HepG2 (cell line): ENCODE measurements at regions not wholly inside any gene's neighbourhood (a gene's known extent, or its start where the extent isn't known, plus 50 kb on each side); places are given as distances from the start of the nearest gene placed in this dataset.

Source experiments
- ATAC-seq: fragments of 200-7000 bp; cut with Tn5 transposase; 3 replicates; pipeline ENCODE4 v1.9.1; 2020; ENCODE audit warnings: mild to moderate bottlenecking, moderate library complexity
- BruUV-seq: library from RNA; stranded (reverse); fragments of 400-500 nt; replicated peaks from 2 replicates; lab custom pipeline; 2021; lab: Mats Ljungman, UMichigan
- CTCF ChIA-PET: fragments of 300-600 bp; formaldehyde crosslinking; extraction: SDS; loops from one replicate; lab custom pipeline; 2021; ENCODE audit warnings: low total read pairs, inconsistent platforms, low intra/inter-chr PET ratio; lab: Yijun Ruan, JAX
- POLR2A ChIA-PET: fragments of 350-600 bp; sonication (Branson Sonifier 250); formaldehyde crosslinking; loops from one replicate; lab custom pipeline; 2020; ENCODE audit warnings: antibody characterized with exemption, inconsistent platforms; lab: Yijun Ruan, JAX
- DNase-seq: peaks from one replicate; pipeline ENCODE4 v3.0.0-alpha.2; 2015; ENCODE audit warnings: low spot score
- FAIRE-seq: peaks from 3 replicates; lab custom pipeline; 2011; peaks lifted over from hg19 to GRCh38; lab: Jason Lieb, UNC
- H2AFZ ChIP-seq: one replicate; pipeline ENCODE4 v1.6.1; 2011; ENCODE audit warnings: low read length, inconsistent platforms
- H3K27ac ChIP-seq: fragments of 300-600 bp; 3 replicates; pipeline ENCODE4 v1.8.0; 2011; ENCODE audit warnings: mixed run types, mild to moderate bottlenecking, mixed read lengths, low read length, inconsistent platforms; ENCODE audit not compliant: insufficient read depth; ENCODE audit errors: extremely low read length
- H3K27me3 ChIP-seq, 2 experiments: fragments of 200-600 bp in 1 of 2; 2 replicates in 1 of 2; 3 replicates in 1 of 2; pipeline versions ENCODE4 v1.6.0 to v1.8.0; 2011; ENCODE audit warnings: low read length in 2 of 2, mild to moderate bottlenecking in 2 of 2, moderate library complexity in 2 of 2, inconsistent platforms in 1 of 2; ENCODE audit not compliant: insufficient read depth in 2 of 2, control insufficient read depth in 1 of 2
- H3K36me3 ChIP-seq, 2 experiments: fragments of 200-600 bp in 1 of 2; replicated peaks in 1 of 2; 2 replicates in 1 of 2; 3 replicates in 1 of 2; pipeline versions ENCODE4 v1.5.1 to v1.8.0; 2011; ENCODE audit warnings: low read length in 2 of 2, inconsistent platforms in 1 of 2; ENCODE audit not compliant: insufficient read depth in 2 of 2, control insufficient read depth in 1 of 2
- H3K4me1 ChIP-seq: 2 replicates; pipeline ENCODE4 v1.5.1; 2012; ENCODE audit warnings: low read length, inconsistent platforms; ENCODE audit not compliant: insufficient read depth
- H3K4me2 ChIP-seq: 2 replicates; pipeline ENCODE4 v1.6.0; 2011; ENCODE audit warnings: low read depth, low read length, inconsistent platforms
- H3K4me3 ChIP-seq, 3 experiments: fragments of 200-600 bp in 1 of 3; sonication (generic), shearing (Covaris generic) in 1 of 3; replicated peaks in 1 of 3; 2 replicates each; pipeline ENCODE4 v1.5.1; 2011 to 2016; ENCODE audit warnings: low read length in 3 of 3, inconsistent platforms in 2 of 3, low read depth in 2 of 3, mild to moderate bottlenecking in 2 of 3, control low read depth in 1 of 3, mixed read lengths in 1 of 3; ENCODE audit not compliant: insufficient read depth in 1 of 3
- H3K79me2 ChIP-seq: one replicate; pipeline ENCODE4 v1.6.1; 2011; ENCODE audit warnings: low read length, inconsistent platforms; ENCODE audit not compliant: insufficient read depth
- H3K9ac ChIP-seq: 2 replicates; pipeline ENCODE4 v1.6.0; 2011; ENCODE audit warnings: mild to moderate bottlenecking, low read depth, low read length, inconsistent platforms; ENCODE audit not compliant: insufficient read depth
- H3K9me3 ChIP-seq: 2 replicates; pipeline ENCODE4 v1.5.1; 2012; ENCODE audit warnings: mild to moderate bottlenecking, low read length
- H4K20me1 ChIP-seq: 2 replicates; pipeline ENCODE4 v1.6.0; 2011; ENCODE audit warnings: inconsistent platforms, mild to moderate bottlenecking, low read length, moderate library complexity; ENCODE audit not compliant: insufficient read depth
- REXO4 ChIP-seq: sonication (generic); formaldehyde crosslinking; IDR thresholded peaks from 2 replicates; pipeline ENCODE4 v1.8.0; 2022; ENCODE audit warnings: missing genetic modification reagents, mild to moderate bottlenecking, borderline replicate concordance
- ZC3H4 ChIP-seq: sonication (generic); formaldehyde crosslinking; IDR thresholded peaks from 2 replicates; pipeline ENCODE4 v1.4.0; 2020; ENCODE audit warnings: missing genetic modification reagents, borderline replicate concordance
- ZNF124 ChIP-seq: sonication (generic); formaldehyde crosslinking; IDR thresholded peaks from 2 replicates; pipeline ENCODE4 v1.4.0; 2020; ENCODE audit warnings: missing genetic modification reagents
- ZNF20 ChIP-seq: sonication (generic); formaldehyde crosslinking; IDR thresholded peaks from 2 replicates; pipeline ENCODE4 v1.4.0; 2020; ENCODE audit warnings: mild to moderate bottlenecking, moderate library complexity, missing genetic modification reagents
- ZNF274 ChIP-seq: sonication (generic); formaldehyde crosslinking; IDR thresholded peaks from 2 replicates; pipeline ENCODE4 v1.5.1; 2020; ENCODE audit warnings: mild to moderate bottlenecking, missing genetic modification reagents
- ZNF367 ChIP-seq: sonication (generic); formaldehyde crosslinking; IDR thresholded peaks from 2 replicates; pipeline ENCODE4 v1.4.0; 2020; ENCODE audit warnings: missing genetic modification reagents, borderline replicate concordance
- ZNF629 ChIP-seq: sonication (generic); formaldehyde crosslinking; conservative IDR thresholded peaks from 2 replicates; pipeline ENCODE4 v1.5.0; 2020; ENCODE audit warnings: missing genetic modification reagents
- ZNF670 ChIP-seq: sonication (generic); formaldehyde crosslinking; IDR thresholded peaks from 2 replicates; pipeline ENCODE4 v1.8.0; 2022; ENCODE audit warnings: mild to moderate bottlenecking, missing genetic modification reagents, borderline replicate concordance
- WGBS: methylation state at CpG from one replicate; pipeline ENCODE4 v1.1.6; 2017; ENCODE audit warnings: low lambda C conversion rate; 5-methylcytosine and 5-hydroxymethylcytosine counted together
- in situ Hi-C: cut with HindIII; loops from 2 replicates; pipeline ENCODE4 v1.10.0; 2017; ENCODE audit warnings: low pct_unique_long_range_greater_than_20kb; ENCODE audit not compliant: extremely low pct_ligation_motif_present
- intact Hi-C: fragments of 100-400 bp; cut with micrococcal nuclease; formaldehyde crosslinking; loops from one replicate; pipeline ENCODE4 v1.10.0; 2022; ENCODE audit not compliant: unreplicated experiment
- TF ChIP-seq, protein P1 (sequence below): sonication (generic); formaldehyde crosslinking; IDR thresholded peaks from 2 replicates; pipeline ENCODE4 v1.5.0; 2020; ENCODE audit warnings: mild to moderate bottlenecking, missing genetic modification reagents
- TF ChIP-seq, protein P2 (sequence below): sonication (generic); IDR thresholded peaks from 2 replicates; pipeline ENCODE4 v1.6.1; 2016; ENCODE audit warnings: low read depth, borderline replicate concordance
- TF ChIP-seq, protein P3 (sequence below): sonication (generic); formaldehyde crosslinking; IDR thresholded peaks from 2 replicates; pipeline ENCODE4 v1.4.0; 2020; ENCODE audit warnings: missing genetic modification reagents, mild to moderate bottlenecking, borderline replicate concordance

DNA sequence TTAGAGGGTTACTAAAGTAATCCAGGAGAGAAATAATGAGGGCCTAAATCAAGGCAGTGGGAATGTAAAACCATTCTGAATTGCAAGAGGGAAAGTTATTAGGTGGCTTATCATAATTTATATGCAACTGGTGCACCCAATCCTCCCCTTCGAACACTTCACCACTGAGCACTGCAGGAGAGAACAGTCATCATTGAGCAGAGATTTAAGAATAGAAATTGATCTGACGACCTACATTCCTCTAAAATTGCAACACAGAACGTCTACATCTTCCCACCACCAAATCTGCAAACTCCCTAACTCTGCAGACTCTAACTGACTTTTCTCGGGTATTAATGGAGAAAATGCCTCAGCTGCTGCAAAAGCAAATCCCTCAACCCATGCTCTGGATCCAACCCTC is 138.5 kb upstream of the CDH20 start (continued):
- no peak for TF ChIP-seq ZNF274 (CRISPR knock-in tag)
- no peak for TF ChIP-seq REXO4
- TF ChIP-seq ZNF367 (CRISPR knock-in tag) = no peak
- no peak for TF ChIP-seq ZC3H4
- no peak for TF ChIP-seq ZNF124 (CRISPR knock-in tag)
- TF ChIP-seq, protein P1, sequence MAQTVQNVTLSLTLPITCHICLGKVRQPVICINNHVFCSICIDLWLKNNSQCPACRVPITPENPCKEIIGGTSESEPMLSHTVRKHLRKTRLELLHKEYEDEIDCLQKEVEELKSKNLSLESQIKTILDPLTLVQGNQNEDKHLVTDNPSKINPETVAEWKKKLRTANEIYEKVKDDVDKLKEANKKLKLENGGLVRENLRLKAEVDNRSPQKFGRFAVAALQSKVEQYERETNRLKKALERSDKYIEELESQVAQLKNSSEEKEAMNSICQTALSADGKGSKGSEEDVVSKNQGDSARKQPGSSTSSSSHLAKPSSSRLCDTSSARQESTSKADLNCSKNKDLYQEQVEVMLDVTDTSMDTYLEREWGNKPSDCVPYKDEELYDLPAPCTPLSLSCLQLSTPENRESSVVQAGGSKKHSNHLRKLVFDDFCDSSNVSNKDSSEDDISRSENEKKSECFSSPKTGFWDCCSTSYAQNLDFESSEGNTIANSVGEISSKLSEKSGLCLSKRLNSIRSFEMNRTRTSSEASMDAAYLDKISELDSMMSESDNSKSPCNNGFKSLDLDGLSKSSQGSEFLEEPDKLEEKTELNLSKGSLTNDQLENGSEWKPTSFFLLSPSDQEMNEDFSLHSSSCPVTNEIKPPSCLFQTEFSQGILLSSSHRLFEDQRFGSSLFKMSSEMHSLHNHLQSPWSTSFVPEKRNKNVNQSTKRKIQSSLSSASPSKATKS (CRISPR knock-in tag) = no peak

DNA sequence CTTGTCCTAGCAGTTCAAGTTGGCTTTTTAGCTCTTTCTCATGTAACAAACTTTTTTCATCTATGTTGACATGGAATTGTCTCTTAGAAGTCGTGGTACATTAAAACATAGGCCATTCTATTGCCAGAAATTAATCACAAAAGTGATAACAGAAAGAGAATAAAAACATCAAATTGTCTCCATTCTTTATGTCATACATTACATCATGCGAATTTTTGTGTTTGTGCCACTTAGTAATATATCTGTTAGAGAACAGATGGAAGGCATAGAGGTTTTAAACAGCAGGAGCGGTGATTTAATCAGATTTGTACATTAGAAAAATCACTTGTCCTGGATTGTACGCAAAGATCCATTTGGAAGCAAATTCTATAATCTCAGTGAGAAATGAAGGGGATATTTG is 136.5 kb upstream of the CDH20 start:
- peaks cover 37% of the 10 kb centered on the region for H3K9me3 ChIP-seq
- no peak overlapping the region for H3K4me3 ChIP-seq
- no peaks in the 10 kb centered on the region for H3K4me1 ChIP-seq
- ATAC-seq (no peak), FAIRE-seq (no peak), DNase-seq (no peak)
- no peak overlapping the region for H3K4me2 ChIP-seq
- H3K79me2 ChIP-seq = no peaks in the 10 kb centered on the region
- intact Hi-C loops = no loop called here
- H3K27me3 ChIP-seq = no peaks in the 10 kb centered on the region
- TF ChIP-seq ZNF670 (CRISPR knock-in tag) (no peak), ZNF629 (no peak), ZNF20 (CRISPR knock-in tag) (no peak)
- TF ChIP-seq, protein P2, sequence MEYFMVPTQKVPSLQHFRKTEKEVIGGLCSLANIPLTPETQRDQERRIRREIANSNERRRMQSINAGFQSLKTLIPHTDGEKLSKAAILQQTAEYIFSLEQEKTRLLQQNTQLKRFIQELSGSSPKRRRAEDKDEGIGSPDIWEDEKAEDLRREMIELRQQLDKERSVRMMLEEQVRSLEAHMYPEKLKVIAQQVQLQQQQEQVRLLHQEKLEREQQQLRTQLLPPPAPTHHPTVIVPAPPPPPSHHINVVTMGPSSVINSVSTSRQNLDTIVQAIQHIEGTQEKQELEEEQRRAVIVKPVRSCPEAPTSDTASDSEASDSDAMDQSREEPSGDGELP = no peak
- TF ChIP-seq, protein P3, sequence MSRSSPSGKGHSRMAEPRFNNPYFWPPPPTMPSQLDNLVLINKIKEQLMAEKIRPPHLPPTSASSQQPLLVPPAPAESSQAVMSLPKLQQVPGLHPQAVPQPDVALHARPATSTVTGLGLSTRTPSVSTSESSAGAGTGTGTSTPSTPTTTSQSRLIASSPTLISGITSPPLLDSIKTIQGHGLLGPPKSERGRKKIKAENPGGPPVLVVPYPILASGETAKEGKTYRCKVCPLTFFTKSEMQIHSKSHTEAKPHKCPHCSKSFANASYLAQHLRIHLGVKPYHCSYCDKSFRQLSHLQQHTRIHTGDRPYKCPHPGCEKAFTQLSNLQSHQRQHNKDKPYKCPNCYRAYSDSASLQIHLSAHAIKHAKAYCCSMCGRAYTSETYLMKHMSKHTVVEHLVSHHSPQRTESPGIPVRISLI (CRISPR knock-in tag) = no peak
- H3K36me3 ChIP-seq = no peaks in the 10 kb centered on the region
- in situ Hi-C loops = no loop called here
- BruUV-seq = no TSS peak
- H2AFZ ChIP-seq = no peak overlapping the region
- POLR2A ChIA-PET = no interaction called here
- H3K27ac ChIP-seq = no peak overlapping the region
- under 1% methylated on average over 4 of the region's 4 CpGs for WGBS
- no peaks in the 10 kb centered on the region for H4K20me1 ChIP-seq
- CTCF ChIA-PET = no interaction called here
- H3K9ac ChIP-seq = no peak overlapping the region
